ENCODE measurements at regions not wholly inside any gene's neighbourhood (a gene's known extent, or its start where the extent isn't known, plus 50 kb on each side); places are given as distances from the start of the nearest gene placed in this dataset.
A peak's percentile ranks its signal among the peaks of the same experiment; 100 is the strongest.
"Not testable (repeated sequence)": the region's sequence is repeated elsewhere in the genome, so short reads cannot be mapped to it uniquely, and the experiment has no call there.

GRCh38 chr3:74295479-74295878, 319.0 kb downstream of the CNTN3 start:
- no peak for DNase-seq (ENCODE audit: extremely low read depth, low read depth, low spot score)

DNA sequence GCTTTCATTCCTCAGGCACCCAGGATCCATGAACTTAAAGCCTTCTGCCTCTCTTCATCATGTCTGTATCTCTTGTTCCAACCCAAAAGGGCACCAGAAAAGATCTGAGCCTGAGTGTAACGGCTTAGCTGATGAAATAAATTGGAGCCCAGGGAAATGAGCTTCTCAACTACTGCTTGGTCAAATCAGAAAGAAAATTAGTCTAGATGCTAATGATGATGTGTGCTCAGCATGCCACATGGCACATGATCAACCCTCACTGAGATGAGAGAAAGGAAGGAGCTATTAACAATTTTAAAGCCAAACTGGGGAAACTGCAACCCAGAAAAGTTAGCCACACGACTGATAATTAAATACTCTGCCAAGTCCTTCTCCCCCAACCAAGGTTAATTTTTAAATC, 325.7 kb downstream of the CNTN3 start:
- DNase-seq (ENCODE audit: extremely low read depth, low read depth, low spot score), result no peak

- no peak for DNase-seq (ENCODE audit: extremely low read depth, low read depth, low spot score)
Observed at GRCh38 chr3:74287557-74287956, 326.9 kb downstream of the CNTN3 start.

DNA sequence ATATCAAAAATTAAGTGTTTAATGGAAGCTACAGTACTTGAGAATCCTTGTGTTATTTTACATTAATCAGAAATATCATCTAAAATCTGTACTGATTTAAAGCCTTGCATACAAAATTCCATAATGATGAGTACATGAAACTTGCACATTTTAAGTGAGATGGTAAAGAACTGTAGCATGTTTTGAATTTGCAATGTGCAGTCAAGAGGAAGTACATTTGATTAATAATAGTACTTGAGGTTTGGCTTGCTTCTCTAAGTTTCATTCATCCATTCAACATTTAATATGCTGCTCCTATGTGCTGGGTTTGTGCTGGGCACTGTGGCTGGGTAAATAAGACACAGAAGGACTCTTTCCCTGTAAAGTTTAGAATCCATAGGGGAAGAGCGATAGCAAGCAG, 332.3 kb downstream of the CNTN3 start:
- no peak for DNase-seq (ENCODE audit: extremely low read depth, low read depth, low spot score)

- DNase-seq (ENCODE audit: extremely low read depth, low read depth, low spot score), result no peak
Observed at GRCh38 chr3:74281705-74282104, 332.8 kb downstream of the CNTN3 start.

DNA sequence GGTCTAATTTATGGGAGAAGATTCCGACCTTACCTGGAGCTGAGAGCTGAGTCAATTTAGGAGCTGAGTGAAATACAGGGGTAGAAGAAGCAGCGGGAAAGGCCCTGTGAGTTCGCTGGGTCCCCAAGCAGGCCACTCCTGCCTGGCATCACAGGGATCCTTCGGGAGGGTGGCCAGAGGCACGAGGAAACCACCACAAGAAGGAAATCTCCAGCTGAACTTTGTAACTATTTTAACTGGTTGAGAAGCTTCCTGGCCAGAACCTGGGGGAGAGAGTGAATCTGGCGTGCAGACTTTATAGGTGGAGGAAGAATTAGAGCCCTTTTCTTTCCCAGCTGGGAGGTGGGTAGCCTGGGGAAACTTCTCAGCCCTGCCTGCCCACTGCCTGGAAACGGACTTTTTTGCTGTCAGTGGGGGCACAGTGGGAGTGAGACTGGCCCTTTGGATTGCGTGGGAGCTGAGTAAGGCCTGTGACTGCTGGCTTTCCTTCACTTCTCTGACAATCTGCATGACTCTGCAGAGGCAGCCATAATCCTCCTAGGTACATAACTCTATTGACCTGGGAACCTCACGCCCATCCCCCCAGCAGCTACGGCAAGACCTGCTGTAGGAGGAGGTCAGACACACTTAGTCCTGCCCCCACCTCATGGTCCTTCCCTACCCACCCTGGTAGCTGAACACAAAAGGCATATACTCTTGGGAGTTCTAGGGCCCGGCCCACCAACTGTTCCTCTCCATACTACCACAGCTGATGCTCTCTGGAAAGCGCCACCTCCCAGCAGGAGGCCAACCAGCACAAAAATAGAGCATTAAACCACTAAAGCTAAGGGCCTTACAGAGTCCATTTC, 340.7 kb downstream of the CNTN3 start:
- no peak for DNase-seq (ENCODE audit: extremely low read depth, low read depth, low spot score)

DNA sequence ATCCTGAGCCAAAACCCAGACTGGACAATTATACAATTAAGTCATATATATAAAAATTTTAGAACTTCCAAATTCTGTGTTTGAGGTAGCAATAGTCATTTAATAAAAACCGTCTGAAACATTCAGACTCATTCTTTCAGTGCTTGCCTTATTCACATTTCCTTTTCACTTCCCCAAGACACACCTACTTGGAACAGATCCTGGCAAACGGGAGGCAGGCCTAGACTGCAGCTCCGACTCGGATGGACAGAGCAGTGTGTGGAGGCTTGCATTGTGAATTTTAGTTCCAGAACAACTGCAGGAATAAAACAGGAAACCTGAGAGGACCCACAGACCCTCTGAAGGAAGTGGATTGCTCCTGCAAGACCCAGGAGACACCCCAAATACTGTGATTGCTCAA, 341.4 kb downstream of the CNTN3 start:
- DNase-seq (ENCODE audit: extremely low read depth, low read depth, low spot score), result no peak

GRCh38 chr3:74271541-74271940, 342.9 kb downstream of the CNTN3 start:
- DNase-seq (ENCODE audit: extremely low read depth, low read depth, low spot score), result no peak

DNA sequence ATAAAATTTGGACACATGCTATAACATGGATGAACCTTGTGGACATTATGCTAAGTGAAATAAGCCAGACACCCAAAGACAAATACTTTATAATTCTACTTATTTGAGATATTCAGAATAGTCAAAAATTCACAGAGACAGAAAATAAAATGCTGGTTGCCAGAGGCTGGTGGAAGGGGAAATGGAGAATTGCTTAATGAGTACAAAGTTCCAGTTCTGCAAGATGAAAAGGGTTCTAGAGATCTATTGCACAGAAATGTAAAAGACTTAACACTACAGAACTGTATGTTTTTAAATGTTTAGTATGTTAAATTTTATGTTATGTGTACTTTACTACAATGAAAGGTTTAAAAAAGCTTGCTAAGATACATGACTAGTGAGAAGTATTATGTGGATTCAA, 344.8 kb downstream of the CNTN3 start:
- no peak for DNase-seq (ENCODE audit: extremely low read depth, low read depth, low spot score)

GRCh38 chr3:74268753-74269152, 345.7 kb downstream of the CNTN3 start:
- no peak for DNase-seq (ENCODE audit: extremely low read depth, low read depth, low spot score)

GRCh38 chr3:74267588-74268184, 346.8 kb downstream of the CNTN3 start:
- DNase-seq (ENCODE audit: extremely low read depth, low read depth, low spot score), result peak; percentile 3

DNA sequence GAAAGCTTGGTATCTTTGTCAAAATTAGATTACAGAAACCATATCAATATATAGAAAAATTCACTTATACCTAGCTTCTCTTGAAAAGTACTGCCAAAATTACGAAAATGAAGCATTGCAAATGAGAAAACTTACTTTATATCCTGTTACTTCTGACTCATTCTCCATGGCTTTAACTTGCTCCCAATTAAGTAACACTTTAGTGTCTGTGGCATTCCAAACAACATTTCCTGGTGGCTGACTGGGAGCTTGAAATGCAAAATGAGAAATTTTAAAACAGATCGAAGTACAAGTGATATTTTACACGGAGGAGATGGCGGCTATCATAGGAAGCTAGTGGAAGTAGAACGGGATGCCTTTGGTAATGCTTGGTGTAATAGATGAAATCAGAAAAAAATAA, 347.3 kb downstream of the CNTN3 start:
- no peak for DNase-seq (ENCODE audit: extremely low read depth, low read depth, low spot score)

DNA sequence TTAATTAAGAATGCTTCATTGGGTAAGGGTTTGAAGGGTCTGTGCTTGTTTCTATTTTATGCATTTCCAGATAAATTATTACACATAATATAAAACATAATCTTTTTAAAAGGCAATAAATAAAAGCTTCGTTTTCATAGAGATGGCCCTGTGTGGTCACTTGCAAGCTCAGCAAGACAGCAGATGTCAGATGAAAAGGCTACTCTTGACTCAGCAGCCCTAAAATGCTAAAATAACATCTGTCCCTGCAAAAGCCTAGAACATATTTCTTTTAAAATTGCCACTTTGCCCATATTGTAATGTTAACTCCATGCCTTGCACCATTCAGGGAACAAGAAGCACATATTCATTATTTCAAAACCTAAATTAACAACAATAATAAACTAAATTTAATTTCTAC, 349.4 kb downstream of the CNTN3 start:
- no peak for DNase-seq (ENCODE audit: extremely low read depth, low read depth, low spot score)

- DNase-seq (ENCODE audit: extremely low read depth, low read depth, low spot score), result no peak
Observed at GRCh38 chr3:74263031-74263430, 351.4 kb downstream of the CNTN3 start.

DNA sequence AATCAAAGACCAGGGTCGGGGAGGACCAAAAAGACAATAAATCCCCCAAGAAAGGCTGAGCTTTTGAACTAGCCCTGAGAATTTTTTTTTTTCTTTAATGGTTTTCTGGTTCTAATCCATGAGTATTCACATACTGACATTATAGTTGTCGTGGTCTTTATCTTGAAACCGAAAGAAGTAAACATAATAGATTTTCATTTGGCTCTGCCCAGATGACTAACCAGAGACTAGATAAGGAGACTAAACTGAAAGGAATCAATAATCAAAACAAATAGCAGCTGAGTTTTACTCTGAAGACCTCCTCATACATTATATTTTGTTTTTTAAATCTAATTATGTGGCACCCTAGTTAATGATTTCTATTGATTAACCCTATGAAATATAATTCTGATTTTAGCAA, 381.4 kb downstream of the CNTN3 start:
- no peak for DNase-seq (ENCODE audit: extremely low read depth, low read depth, low spot score)

- no peak for DNase-seq (ENCODE audit: extremely low read depth, low read depth, low spot score)
Observed at GRCh38 chr3:74217467-74217866, 397.0 kb downstream of the CNTN3 start.

DNA sequence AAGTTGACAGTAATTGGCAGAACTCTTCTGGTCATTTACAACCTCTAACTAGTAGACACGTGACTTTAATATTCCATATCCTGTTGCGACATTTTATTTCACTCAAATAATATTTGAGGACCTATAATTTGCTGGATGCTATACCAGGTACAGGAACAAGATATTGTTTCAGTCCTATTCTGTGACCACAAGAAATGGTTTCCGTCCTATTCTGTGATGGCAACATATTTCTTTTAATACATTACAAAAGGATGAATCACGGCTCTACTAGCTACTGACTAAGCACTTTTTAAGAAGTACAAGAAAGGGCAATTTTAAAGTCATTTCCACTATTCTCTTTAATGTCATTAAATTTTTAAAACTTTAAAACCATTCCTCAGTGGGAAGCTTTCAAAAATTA, 400.2 kb downstream of the CNTN3 start:
- DNase-seq (ENCODE audit: extremely low read depth, low read depth, low spot score), result no peak

- DNase-seq (ENCODE audit: extremely low read depth, low read depth, low spot score), result no peak
Observed at GRCh38 chr3:74210739-74211138, 403.7 kb downstream of the CNTN3 start.

DNA sequence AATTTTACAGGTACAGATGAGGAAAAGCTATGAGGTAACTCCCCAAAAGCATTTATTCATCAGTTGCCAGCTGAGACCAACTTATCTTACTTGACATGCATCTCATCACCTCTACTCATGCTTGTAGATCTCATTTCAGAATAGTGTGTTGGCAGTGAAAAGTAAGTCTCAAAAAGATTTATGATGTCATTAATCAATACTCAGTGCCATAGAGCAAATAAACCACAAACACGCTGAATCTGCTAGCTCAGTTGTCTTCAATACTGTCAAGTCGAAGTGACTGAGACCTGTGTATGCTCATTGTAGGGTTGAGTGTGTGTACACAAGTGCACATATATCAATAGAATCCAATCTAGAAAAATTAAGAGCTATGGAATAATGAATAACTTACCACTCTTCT, 413.5 kb downstream of the CNTN3 start:
- no peak for DNase-seq (ENCODE audit: extremely low read depth, low read depth, low spot score)

GRCh38 chr3:74178664-74179063, 435.8 kb downstream of the CNTN3 start:
- not testable (repeated sequence) for DNase-seq (ENCODE audit: extremely low read depth, low read depth, low spot score)

- DNase-seq (ENCODE audit: extremely low read depth, low read depth, low spot score), result no peak
Observed at GRCh38 chr3:74173090-74173489, 441.4 kb downstream of the CNTN3 start.

GRCh38 chr3:74167926-74168325, 446.5 kb downstream of the CNTN3 start:
- DNase-seq (ENCODE audit: extremely low read depth, low read depth, low spot score), result no peak

GRCh38 chr3:74165211-74165610, 449.2 kb downstream of the CNTN3 start:
- no peak for DNase-seq (ENCODE audit: extremely low read depth, low read depth, low spot score)

Measured in glomerular endothelial cell (primary cell).